ENCODE measurements at regions not wholly inside any gene's neighbourhood (a gene's known extent, or its start where the extent isn't known, plus 50 kb on each side); places are given as distances from the start of the nearest gene placed in this dataset.

- no CpG with 5 or more reads among the region's 1 CpG for WGBS, 2 donors (ENCODE audit: extremely low coverage in 2 of 2, insufficient read length in 2 of 2, insufficient replicate concordance in 1 of 2)
- Histone ChIP-seq H3K18ac (ENCODE audit: low read length) (no peak overlapping the region), H2AK5ac (ENCODE audit: low read depth, low read length) (no peak overlapping the region), H4K8ac (ENCODE audit: low read depth, low read length) (no peak overlapping the region), H2BK120ac (ENCODE audit: low read depth, low read length) (no peak overlapping the region), H2BK5ac (ENCODE audit: low read length) (no peak overlapping the region), H3K9me3 (replicated peaks in 1 of 2; ENCODE audit: control insufficient read depth in 2 of 2, insufficient read depth in 1 of 2, low read depth in 1 of 2, low read length in 2 of 2) (no peaks in the 10 kb centered on the region), H3K27ac (replicated peaks; ENCODE audit: low read length) (no peak overlapping the region), H3K79me1 (ENCODE audit: low read depth, low read length) (no peaks in the 10 kb centered on the region), H3K4me3 (ENCODE audit: low read length in 2 of 2) (no peak overlapping the region), H3K9ac (ENCODE audit: low read depth, low read length, poor library complexity) (no peak overlapping the region), H3K4me1 (ENCODE audit: control insufficient read depth in 2 of 2, insufficient read depth in 1 of 2, low read depth in 1 of 2, low read length in 2 of 2) (no peaks in the 10 kb centered on the region), H3K23ac (ENCODE audit: low read depth, low read length, poor library complexity) (no peak overlapping the region), H3K14ac (ENCODE audit: low read length) (no peak overlapping the region), H3K4me2 (ENCODE audit: insufficient read depth, low read length, poor library complexity, severe bottlenecking) (no peak overlapping the region), H2BK12ac (ENCODE audit: low read length) (no peak overlapping the region), H4K91ac (ENCODE audit: low read depth, low read length, poor library complexity) (no peak overlapping the region), H3K27me3 (ENCODE audit: control insufficient read depth in 3 of 3, insufficient read depth in 3 of 3, low read depth in 1 of 3, low read length in 3 of 3) (no peaks in the 10 kb centered on the region), H3K36me3 (replicated peaks in 1 of 2; ENCODE audit: control insufficient read depth in 2 of 2, insufficient read depth in 2 of 2, low read length in 2 of 2) (no peaks in the 10 kb centered on the region), H2BK15ac (ENCODE audit: low read length) (no peak overlapping the region), H2AFZ (ENCODE audit: low read length) (no peak overlapping the region), H3K4ac (ENCODE audit: low read length) (no peak overlapping the region)
- DNase-seq (ENCODE audit: low spot score), result no peak
These were observed 63.0 kb upstream of the ETS2 start for GRCh38 chr21:38742580-38743260.

- H2AFZ ChIP-seq (ENCODE audit: low read length), result no peak overlapping the region
- H2BK120ac ChIP-seq (ENCODE audit: low read depth, low read length), result no peak overlapping the region
- H3K4ac ChIP-seq (ENCODE audit: low read length), result no peak overlapping the region
- 100% methylated on average over 2 of the region's 21 CpGs; no CpG with 5 or more reads in 1 of the 2 donors for WGBS, 2 donors (ENCODE audit: extremely low coverage in 2 of 2, insufficient read length in 2 of 2, insufficient replicate concordance in 1 of 2)
- H3K14ac ChIP-seq (ENCODE audit: low read length), result no peak overlapping the region
- H3K27me3 ChIP-seq (ENCODE audit: control insufficient read depth in 3 of 3, insufficient read depth in 3 of 3, low read depth in 1 of 3, low read length in 3 of 3), result no peaks in the 10 kb centered on the region
- no peaks in the 10 kb centered on the region for H3K9me3 ChIP-seq (replicated peaks in 1 of 2; ENCODE audit: control insufficient read depth in 2 of 2, insufficient read depth in 1 of 2, low read depth in 1 of 2, low read length in 2 of 2)
- no peaks in the 10 kb centered on the region for H3K4me1 ChIP-seq (ENCODE audit: control insufficient read depth in 2 of 2, insufficient read depth in 1 of 2, low read depth in 1 of 2, low read length in 2 of 2)
- no peak overlapping the region for H3K4me3 ChIP-seq (ENCODE audit: low read length in 2 of 2)
- H4K91ac ChIP-seq (ENCODE audit: low read depth, low read length, poor library complexity), result no peak overlapping the region
- H2BK12ac ChIP-seq (ENCODE audit: low read length), result no peak overlapping the region
- no peak overlapping the region for H3K18ac ChIP-seq (ENCODE audit: low read length)
- no peak for DNase-seq (ENCODE audit: low spot score)
- H2BK15ac ChIP-seq (ENCODE audit: low read length), result no peak overlapping the region
- no peak overlapping the region for H3K9ac ChIP-seq (ENCODE audit: low read depth, low read length, poor library complexity)
- no peak overlapping the region for H3K4me2 ChIP-seq (ENCODE audit: insufficient read depth, low read length, poor library complexity, severe bottlenecking)
- no peak overlapping the region for H3K23ac ChIP-seq (ENCODE audit: low read depth, low read length, poor library complexity)
- H2AK5ac ChIP-seq (ENCODE audit: low read depth, low read length), result no peak overlapping the region
- no peak overlapping the region for H4K8ac ChIP-seq (ENCODE audit: low read depth, low read length)
- H3K79me1 ChIP-seq (ENCODE audit: low read depth, low read length), result no peaks in the 10 kb centered on the region
- no peak overlapping the region for H2BK5ac ChIP-seq (ENCODE audit: low read length)
- H3K36me3 ChIP-seq (replicated peaks in 1 of 2; ENCODE audit: control insufficient read depth in 2 of 2, insufficient read depth in 2 of 2, low read length in 2 of 2), result no peaks in the 10 kb centered on the region
- H3K27ac ChIP-seq (replicated peaks; ENCODE audit: low read length), result no peak overlapping the region
These were observed 61.8 kb upstream of the ETS2 start for GRCh38 chr21:38743772-38744529.

- Histone ChIP-seq H4K91ac (ENCODE audit: low read depth, low read length, poor library complexity) (no peak overlapping the region), H3K4me3 (ENCODE audit: low read length in 2 of 2) (no peak overlapping the region)
These were observed 60.9 kb upstream of the ETS2 start for GRCh38 chr21:38744861-38745260.

GRCh38 chr21:38747810-38748209 lies 57.9 kb upstream of the ETS2 start:
- Histone ChIP-seq H3K4me1 (ENCODE audit: control insufficient read depth in 2 of 2, insufficient read depth in 1 of 2, low read depth in 1 of 2, low read length in 2 of 2) (no peaks in the 10 kb centered on the region), H3K9me3 (replicated peaks in 1 of 2; ENCODE audit: control insufficient read depth in 2 of 2, insufficient read depth in 1 of 2, low read depth in 1 of 2, low read length in 2 of 2) (no peaks in the 10 kb centered on the region), H2BK5ac (ENCODE audit: low read length) (no peak overlapping the region), H2BK120ac (ENCODE audit: low read depth, low read length) (no peak overlapping the region), H3K79me1 (ENCODE audit: low read depth, low read length) (no peaks in the 10 kb centered on the region), H3K27ac (replicated peaks; ENCODE audit: low read length) (no peak overlapping the region), H3K36me3 (replicated peaks in 1 of 2; ENCODE audit: control insufficient read depth in 2 of 2, insufficient read depth in 2 of 2, low read length in 2 of 2) (no peaks in the 10 kb centered on the region), H3K4me3 (ENCODE audit: low read length in 2 of 2) (no peak overlapping the region), H3K23ac (ENCODE audit: low read depth, low read length, poor library complexity) (no peak overlapping the region), H3K18ac (ENCODE audit: low read length) (no peak overlapping the region), H2AFZ (ENCODE audit: low read length) (no peak overlapping the region), H3K27me3 (ENCODE audit: control insufficient read depth in 3 of 3, insufficient read depth in 3 of 3, low read depth in 1 of 3, low read length in 3 of 3) (no peaks in the 10 kb centered on the region), H3K4ac (ENCODE audit: low read length) (no peak overlapping the region), H2BK15ac (ENCODE audit: low read length) (no peak overlapping the region), H4K91ac (ENCODE audit: low read depth, low read length, poor library complexity) (no peak overlapping the region), H3K4me2 (ENCODE audit: insufficient read depth, low read length, poor library complexity, severe bottlenecking) (no peak overlapping the region), H3K14ac (ENCODE audit: low read length) (no peak overlapping the region), H2AK5ac (ENCODE audit: low read depth, low read length) (no peak overlapping the region), H3K9ac (ENCODE audit: low read depth, low read length, poor library complexity) (no peak overlapping the region), H2BK12ac (ENCODE audit: low read length) (no peak overlapping the region), H4K8ac (ENCODE audit: low read depth, low read length) (no peak overlapping the region)
- no peak for DNase-seq (ENCODE audit: low spot score)
- WGBS, 2 donors (ENCODE audit: extremely low coverage in 2 of 2, insufficient read length in 2 of 2, insufficient replicate concordance in 1 of 2), result no CpG with 5 or more reads among the region's 4 CpGs

More at GRCh38 chr21:38744861-38745260, 60.9 kb upstream of the ETS2 start:
- Histone ChIP-seq H2BK5ac (ENCODE audit: low read length) (no peak overlapping the region), H2BK120ac (ENCODE audit: low read depth, low read length) (no peak overlapping the region), H4K8ac (ENCODE audit: low read depth, low read length) (no peak overlapping the region), H3K4me2 (ENCODE audit: insufficient read depth, low read length, poor library complexity, severe bottlenecking) (no peak overlapping the region), H3K36me3 (replicated peaks in 1 of 2; ENCODE audit: control insufficient read depth in 2 of 2, insufficient read depth in 2 of 2, low read length in 2 of 2) (no peaks in the 10 kb centered on the region), H2BK15ac (ENCODE audit: low read length) (no peak overlapping the region), H2AFZ (ENCODE audit: low read length) (no peak overlapping the region), H3K9ac (ENCODE audit: low read depth, low read length, poor library complexity) (no peak overlapping the region), H3K18ac (ENCODE audit: low read length) (no peak overlapping the region), H3K4me1 (ENCODE audit: control insufficient read depth in 2 of 2, insufficient read depth in 1 of 2, low read depth in 1 of 2, low read length in 2 of 2) (no peaks in the 10 kb centered on the region), H3K27ac (replicated peaks; ENCODE audit: low read length) (no peak overlapping the region), H3K4ac (ENCODE audit: low read length) (no peak overlapping the region), H3K23ac (ENCODE audit: low read depth, low read length, poor library complexity) (no peak overlapping the region), H3K9me3 (replicated peaks in 1 of 2; ENCODE audit: control insufficient read depth in 2 of 2, insufficient read depth in 1 of 2, low read depth in 1 of 2, low read length in 2 of 2) (no peaks in the 10 kb centered on the region), H3K27me3 (ENCODE audit: control insufficient read depth in 3 of 3, insufficient read depth in 3 of 3, low read depth in 1 of 3, low read length in 3 of 3) (no peaks in the 10 kb centered on the region), H2BK12ac (ENCODE audit: low read length) (no peak overlapping the region), H3K79me1 (ENCODE audit: low read depth, low read length) (no peaks in the 10 kb centered on the region), H3K14ac (ENCODE audit: low read length) (no peak overlapping the region), H2AK5ac (ENCODE audit: low read depth, low read length) (no peak overlapping the region)
- DNase-seq (ENCODE audit: low spot score), result no peak
- no CpG with 5 or more reads among the region's 2 CpGs for WGBS, 2 donors (ENCODE audit: extremely low coverage in 2 of 2, insufficient read length in 2 of 2, insufficient replicate concordance in 1 of 2)

All from neuronal stem cell (in vitro differentiated cells).